ENCODE measurements at regions not wholly inside any gene's neighbourhood (a gene's known extent, or its start where the extent isn't known, plus 50 kb on each side); places are given as distances from the start of the nearest gene placed in this dataset.

- H3K4me1 ChIP-seq: no peaks in the 10 kb centered on the region
- DNase-seq: no peak
- no peaks in the 10 kb centered on the region for H3K27me3 ChIP-seq
- H3K4me3 ChIP-seq: no peak overlapping the region
- no peak for ATAC-seq
- H3K36me3 ChIP-seq: no peaks in the 10 kb centered on the region
- 92% methylated on average over 2 of the region's 2 CpGs for WGBS (ENCODE audit: insufficient coverage, low coverage, low lambda C conversion rate, missing lambda C conversion rate)
- no peaks in the 10 kb centered on the region for H3K9me3 ChIP-seq
- H3K27ac ChIP-seq: no peak overlapping the region
- TF ChIP-seq POLR2A (IDR thresholded peaks at IDR 0.05): no peak
- TF ChIP-seq, protein P1, sequence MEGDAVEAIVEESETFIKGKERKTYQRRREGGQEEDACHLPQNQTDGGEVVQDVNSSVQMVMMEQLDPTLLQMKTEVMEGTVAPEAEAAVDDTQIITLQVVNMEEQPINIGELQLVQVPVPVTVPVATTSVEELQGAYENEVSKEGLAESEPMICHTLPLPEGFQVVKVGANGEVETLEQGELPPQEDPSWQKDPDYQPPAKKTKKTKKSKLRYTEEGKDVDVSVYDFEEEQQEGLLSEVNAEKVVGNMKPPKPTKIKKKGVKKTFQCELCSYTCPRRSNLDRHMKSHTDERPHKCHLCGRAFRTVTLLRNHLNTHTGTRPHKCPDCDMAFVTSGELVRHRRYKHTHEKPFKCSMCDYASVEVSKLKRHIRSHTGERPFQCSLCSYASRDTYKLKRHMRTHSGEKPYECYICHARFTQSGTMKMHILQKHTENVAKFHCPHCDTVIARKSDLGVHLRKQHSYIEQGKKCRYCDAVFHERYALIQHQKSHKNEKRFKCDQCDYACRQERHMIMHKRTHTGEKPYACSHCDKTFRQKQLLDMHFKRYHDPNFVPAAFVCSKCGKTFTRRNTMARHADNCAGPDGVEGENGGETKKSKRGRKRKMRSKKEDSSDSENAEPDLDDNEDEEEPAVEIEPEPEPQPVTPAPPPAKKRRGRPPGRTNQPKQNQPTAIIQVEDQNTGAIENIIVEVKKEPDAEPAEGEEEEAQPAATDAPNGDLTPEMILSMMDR (IDR thresholded peaks at IDR 0.05): no peak
- intact Hi-C loops (cut with DNase I): no loop called here
These were observed 245.2 kb upstream of the SDK2 start for GRCh38 chr17:73889439-73889838.

DNA sequence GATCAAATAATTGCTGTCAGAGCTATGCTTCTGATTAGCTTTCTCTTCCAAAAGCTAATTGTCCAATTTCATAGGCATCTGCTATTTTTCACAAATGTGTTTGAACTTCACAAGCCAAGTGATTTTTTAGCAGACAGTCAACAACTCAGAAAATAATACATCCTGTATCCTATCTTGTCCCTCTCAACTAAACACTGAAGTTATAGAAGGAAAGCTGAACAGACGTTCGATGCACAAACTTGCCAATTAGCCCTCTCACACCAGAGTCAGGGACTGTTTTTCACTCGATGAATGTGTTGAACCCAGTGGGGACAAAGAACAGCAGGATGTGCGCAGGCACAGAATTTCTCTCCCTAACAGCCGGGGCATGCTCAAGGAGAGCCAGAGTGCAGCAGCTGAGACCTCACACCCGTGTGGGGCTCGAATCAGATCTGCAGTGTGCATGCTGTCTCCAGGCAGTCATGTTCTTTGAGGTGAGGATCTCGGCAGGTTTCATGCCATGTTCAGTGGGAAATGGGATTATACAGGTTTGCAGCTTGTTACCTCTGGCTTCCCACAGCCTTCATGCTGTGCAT lies 246.7 kb upstream of the SDK2 start:
- H3K4me3 ChIP-seq: no peak overlapping the region
- ATAC-seq (no peak), DNase-seq (no peak)
- no peaks in the 10 kb centered on the region for H3K4me1 ChIP-seq
- no peaks in the 10 kb centered on the region for H3K27me3 ChIP-seq
- H3K9me3 ChIP-seq: no peaks in the 10 kb centered on the region
- no peak overlapping the region for H3K27ac ChIP-seq
- H3K36me3 ChIP-seq: no peaks in the 10 kb centered on the region
- intact Hi-C loops (cut with DNase I): no loop called here
- whole genome bisulfite sequencing (ENCODE audit: insufficient coverage, low coverage, low lambda C conversion rate, missing lambda C conversion rate): 57% methylated on average over 3 of the region's 8 CpGs
- TF ChIP-seq, protein P1 (IDR thresholded peaks at IDR 0.05): no peak
- TF ChIP-seq POLR2A (IDR thresholded peaks at IDR 0.05): no peak

DNA sequence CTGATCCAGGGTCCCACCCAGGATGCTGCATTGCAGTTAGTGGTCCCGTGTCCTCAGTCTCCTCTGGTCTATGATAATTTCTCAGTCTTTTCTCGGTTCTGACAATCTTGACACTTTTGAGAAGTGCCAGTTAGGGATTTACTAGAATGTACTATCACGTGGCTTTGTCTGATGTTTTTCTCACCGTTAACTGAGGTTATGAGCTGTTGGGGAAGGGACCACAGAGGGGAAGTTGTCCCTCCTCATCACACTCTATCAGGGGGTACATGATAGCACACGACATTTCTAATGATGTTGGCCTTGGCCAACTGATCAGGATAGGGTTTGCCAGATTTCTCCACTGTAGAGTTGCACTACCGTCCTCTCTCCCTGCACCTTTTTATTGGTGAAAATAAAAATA lies 250.9 kb upstream of the SDK2 start:
- TF ChIP-seq, protein P1 (IDR thresholded peaks at IDR 0.05): no peak
- TF ChIP-seq POLR2A (IDR thresholded peaks at IDR 0.05): no peak
- H3K27me3 ChIP-seq: no peaks in the 10 kb centered on the region
- 40% methylated on average over 6 of the region's 6 CpGs for WGBS (ENCODE audit: insufficient coverage, low coverage, low lambda C conversion rate, missing lambda C conversion rate)
- DNase-seq: no peak
- no peaks in the 10 kb centered on the region for H3K36me3 ChIP-seq
- H3K9me3 ChIP-seq: no peaks in the 10 kb centered on the region
- intact Hi-C loops (cut with DNase I): no loop called here
- no peak for ATAC-seq
- H3K27ac ChIP-seq: no peak overlapping the region
- no peaks in the 10 kb centered on the region for H3K4me1 ChIP-seq
- no peak overlapping the region for H3K4me3 ChIP-seq

DNA sequence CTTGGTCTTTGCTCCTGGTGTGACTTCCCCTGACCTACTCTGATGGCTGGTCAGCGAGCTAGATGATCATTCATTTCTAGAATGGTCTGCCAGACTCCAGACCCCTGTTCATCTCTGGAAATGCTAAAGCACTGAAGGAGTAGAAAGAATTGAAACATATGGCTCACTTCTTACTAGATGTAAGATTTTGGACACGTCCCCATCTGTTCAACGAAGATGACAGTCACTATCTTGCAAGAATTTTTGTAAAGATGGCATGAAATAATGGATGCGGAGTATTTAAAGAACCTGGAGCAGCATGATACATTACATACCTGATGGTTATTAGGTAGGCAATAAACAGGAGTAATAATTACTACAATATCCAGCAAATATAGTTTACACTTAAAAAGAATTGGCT lies 252.7 kb upstream of the SDK2 start:
- Histone ChIP-seq H3K36me3 (no peaks in the 10 kb centered on the region), H3K4me3 (no peak overlapping the region), H3K27ac (no peak overlapping the region), H3K9me3 (no peaks in the 10 kb centered on the region), H3K27me3 (no peaks in the 10 kb centered on the region), H3K4me1 (no peaks in the 10 kb centered on the region)
- no peak for DNase-seq
- TF ChIP-seq POLR2A (IDR thresholded peaks at IDR 0.05): no peak
- TF ChIP-seq, protein P1 (IDR thresholded peaks at IDR 0.05): no peak
- ATAC-seq: no peak
- intact Hi-C loops (cut with DNase I): no loop called here
- WGBS (ENCODE audit: insufficient coverage, low coverage, low lambda C conversion rate, missing lambda C conversion rate): 42% methylated on average over 4 of the region's 4 CpGs

DNA sequence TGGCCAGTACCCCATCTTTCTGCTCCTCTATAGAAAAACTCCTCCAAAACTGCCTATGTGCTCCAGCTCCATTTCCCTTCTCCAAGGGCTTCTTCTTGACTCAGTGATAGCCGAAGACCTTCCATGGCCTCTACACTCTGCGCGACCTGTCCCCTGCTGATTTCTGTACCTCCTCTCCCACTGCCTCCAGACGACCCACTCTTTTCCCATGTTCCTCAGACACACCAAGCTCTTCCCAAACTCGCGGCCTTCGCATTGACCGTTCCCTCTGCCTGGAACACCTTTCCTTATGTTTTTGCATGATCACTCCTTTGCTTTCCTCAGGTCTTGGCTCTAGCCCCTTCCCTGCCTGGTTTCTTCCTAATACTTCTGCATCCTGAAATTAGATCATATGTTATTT lies 255.6 kb upstream of the SDK2 start:
- H3K4me3 ChIP-seq: no peak overlapping the region
- H3K4me1 ChIP-seq: no peaks in the 10 kb centered on the region
- no peak for ATAC-seq
- H3K27me3 ChIP-seq: no peaks in the 10 kb centered on the region
- TF ChIP-seq, protein P1 (IDR thresholded peaks at IDR 0.05): no peak
- TF ChIP-seq POLR2A (IDR thresholded peaks at IDR 0.05): no peak
- no peaks in the 10 kb centered on the region for H3K9me3 ChIP-seq
- no peak overlapping the region for H3K27ac ChIP-seq
- 83% methylated on average over 8 of the region's 8 CpGs for WGBS (ENCODE audit: insufficient coverage, low coverage, low lambda C conversion rate, missing lambda C conversion rate)
- H3K36me3 ChIP-seq: no peaks in the 10 kb centered on the region
- DNase-seq: no peak
- intact Hi-C loops (cut with DNase I): no loop called here

Data from right lobe of liver (tissue), 6 donors.